Endothelial cell of umbilical vein (primary cell): ENCODE measurements at regions not wholly inside any gene's neighbourhood (a gene's known extent, or its start where the extent isn't known, plus 50 kb on each side); places are given as distances from the start of the nearest gene placed in this dataset.

ENCODE experiments used
- BruUV-seq: library from RNA; stranded (reverse); fragments of 400-500 nt; replicated peaks from 2 replicates; lab custom pipeline; 2021; lab: Mats Ljungman, UMichigan
- CTCF ChIA-PET: fragments of 300-600, 350-600 bp; sonication (Branson Sonifier 250); formaldehyde crosslinking; loops from one replicate; lab custom pipeline; 2021; ENCODE audit warnings: antibody characterized with exemption, inconsistent platforms; lab: Charles Lee
- POLR2A ChIA-PET: fragments of 300-600, 350-600 bp; sonication (Branson Sonifier 250); formaldehyde crosslinking; loops from one replicate; lab custom pipeline; 2021; ENCODE audit warnings: antibody characterized with exemption, inconsistent platforms; lab: Charles Lee
- DNase-seq: peaks from one replicate; pipeline ENCODE4 v3.0.0-alpha.2; 2011; ENCODE audit warnings: low read depth, low spot score
- FAIRE-seq: peaks from 2 replicates; lab custom pipeline; 2011; peaks lifted over from hg19 to GRCh38; lab: Jason Lieb, UNC
- H2AFZ ChIP-seq: 2 replicates; pipeline ENCODE4 v1.6.0; 2012; ENCODE audit warnings: low read depth, low read length, control low read depth, inconsistent platforms
- H3K27ac ChIP-seq: 2 replicates; pipeline ENCODE4 v1.5.1; 2011; ENCODE audit warnings: low read depth, mild to moderate bottlenecking, control low read depth, low read length, moderate library complexity; ENCODE audit not compliant: insufficient read depth
- H3K27me3 ChIP-seq, 2 experiments: 2 replicates each; pipeline versions ENCODE4 v1.6.0 to v1.6.1; 2011; ENCODE audit warnings: low read length in 2 of 2, mixed read lengths in 1 of 2; ENCODE audit not compliant: control insufficient read depth in 2 of 2, insufficient read depth in 2 of 2
- H3K36me3 ChIP-seq, 2 experiments: 2 replicates in 1 of 2; 3 replicates in 1 of 2; pipeline ENCODE4 v1.5.1; 2011; ENCODE audit warnings: low read length in 2 of 2, mild to moderate bottlenecking in 1 of 2, moderate library complexity in 1 of 2; ENCODE audit not compliant: control insufficient read depth in 2 of 2, insufficient read depth in 2 of 2; ENCODE audit errors: extremely low read depth in 1 of 2
- H3K4me1 ChIP-seq: 3 replicates; pipeline ENCODE4 v1.5.1; 2011; ENCODE audit warnings: mild to moderate bottlenecking, low read length; ENCODE audit not compliant: control insufficient read depth, insufficient read depth; ENCODE audit errors: extremely low read depth
- H3K4me2 ChIP-seq: 2 replicates; pipeline ENCODE4 v1.6.1; 2011; ENCODE audit warnings: low read length, control low read depth, mixed read lengths; ENCODE audit not compliant: insufficient read depth
- H3K4me3 ChIP-seq, 3 experiments: fragments of 200-600 bp in 1 of 3; sonication (generic), shearing (Covaris generic) in 1 of 3; replicated peaks in 1 of 3; 2 replicates each; pipeline ENCODE4 v1.5.1; 2011 to 2016; ENCODE audit warnings: control low read depth in 3 of 3, low read length in 3 of 3, mild to moderate bottlenecking in 2 of 3, inconsistent platforms in 1 of 3, low read depth in 1 of 3, moderate library complexity in 1 of 3; ENCODE audit not compliant: insufficient read depth in 1 of 3
- H3K79me2 ChIP-seq: 2 replicates; pipeline ENCODE4 v1.6.0; 2012; ENCODE audit warnings: low read length, inconsistent platforms; ENCODE audit not compliant: control insufficient read depth, insufficient read depth
- H3K9ac ChIP-seq: replicated peaks from 2 replicates; pipeline ENCODE3; 2011; ENCODE audit warnings: low read length, control low read depth; ENCODE audit not compliant: insufficient read depth; ENCODE audit errors: extremely low read depth
- H3K9me1 ChIP-seq: replicated peaks from 3 replicates; pipeline ENCODE4 v1.6.0; 2011; ENCODE audit warnings: mild to moderate bottlenecking, low read length; ENCODE audit not compliant: control insufficient read depth, insufficient read depth; ENCODE audit errors: extremely low read depth
- H3K9me3 ChIP-seq: replicated peaks from 2 replicates; pipeline ENCODE4 v1.5.1; 2012; ENCODE audit warnings: low read length, inconsistent platforms; ENCODE audit not compliant: control insufficient read depth, insufficient read depth
- H4K20me1 ChIP-seq: replicated peaks from 2 replicates; pipeline ENCODE3; 2011; ENCODE audit warnings: mild to moderate bottlenecking, low read length; ENCODE audit not compliant: control insufficient read depth, insufficient read depth; ENCODE audit errors: extremely low read depth
- EZH2 ChIP-seq: IDR thresholded peaks from 2 replicates; pipeline ENCODE4 v1.6.1; 2012; ENCODE audit warnings: borderline replicate concordance, low read depth, mild to moderate bottlenecking, moderate library complexity, low read length, inconsistent platforms; ENCODE audit not compliant: severe bottlenecking
- FOS ChIP-seq: IDR thresholded peaks from 2 replicates; pipeline ENCODE4 v1.6.1; 2011; ENCODE audit warnings: mild to moderate bottlenecking, low read length, moderate library complexity, borderline replicate concordance; ENCODE audit not compliant: insufficient read depth
- GATA2 ChIP-seq: IDR thresholded peaks from 2 replicates; pipeline ENCODE4 v1.7.0; 2011; ENCODE audit warnings: low read depth, mild to moderate bottlenecking, moderate library complexity, mixed read lengths, low read length; ENCODE audit not compliant: insufficient read length, insufficient read depth
- JUN ChIP-seq: IDR thresholded peaks from 2 replicates; pipeline ENCODE4 v1.6.1; 2011; ENCODE audit warnings: borderline replicate concordance, low read depth; ENCODE audit not compliant: insufficient read length, insufficient read depth
- MAX ChIP-seq: IDR thresholded peaks from 2 replicates; pipeline ENCODE4 v1.6.1; 2011; ENCODE audit not compliant: insufficient read depth, insufficient read length
- MYC ChIP-seq: IDR thresholded peaks from one replicate; pipeline ENCODE4 v1.6.1; 2011; ENCODE audit warnings: mild to moderate bottlenecking, low read depth, low read length
- POLR2A ChIP-seq: IDR thresholded peaks from 2 replicates; pipeline ENCODE4 v1.6.1; 2012; ENCODE audit warnings: low read depth, mild to moderate bottlenecking, control low read depth, low read length
- POLR2AphosphoS5 ChIP-seq: IDR thresholded peaks from 2 replicates; pipeline ENCODE4 v1.6.1; 2012; ENCODE audit warnings: low read depth, mild to moderate bottlenecking, control low read depth, low read length, moderate library complexity; ENCODE audit not compliant: insufficient read depth
- dilution Hi-C: fragments of 300-500 bp; cut with MboI; formaldehyde crosslinking; loops from one replicate; pipeline ENCODE4 v1.15.0; 2019; ENCODE audit warnings: low sequenced_read_pairs; ENCODE audit not compliant: extremely low pct_ligation_motif_present
- intact Hi-C: fragments of 100-400 bp; cut with micrococcal nuclease; formaldehyde crosslinking; loops from one replicate; pipeline ENCODE4 v1.10.0; 2022
- TF ChIP-seq, protein P1 (sequence below), 2 donors: IDR thresholded peaks; 1 replicate in 1 of 2; 2 replicates in 1 of 2; pipeline ENCODE4 v1.5.1; 2011; ENCODE audit warnings: low read length in 2 of 2, mild to moderate bottlenecking in 2 of 2, moderate library complexity in 2 of 2, control low read depth in 1 of 2, inconsistent platforms in 1 of 2, low read depth in 1 of 2; ENCODE audit not compliant: insufficient read depth in 1 of 2; ENCODE audit errors: extremely low read depth in 1 of 2

DNA sequence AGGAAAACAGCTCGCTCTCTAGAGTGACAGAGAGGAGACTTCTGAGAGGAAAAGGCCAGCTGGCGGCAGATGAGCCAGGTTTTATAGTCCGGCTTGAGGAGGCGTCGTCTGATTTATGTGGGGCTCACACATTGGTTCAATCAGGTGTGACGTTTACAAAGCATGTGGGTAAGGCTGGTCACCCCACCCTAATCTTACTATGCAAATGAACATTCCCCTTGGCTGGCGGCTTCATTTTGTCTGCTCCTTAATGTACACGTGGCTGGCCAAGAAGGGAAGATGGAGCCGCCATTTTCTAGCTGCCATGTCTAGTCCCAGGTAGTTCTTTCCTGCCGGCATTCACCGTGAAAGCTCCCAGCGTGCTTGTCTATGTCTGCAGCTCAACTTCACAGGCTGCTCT, 299.1 kb upstream of the SPRED2 start:
- ChIA-PET CTCF (no interaction called here), POLR2A (no interaction called here)
- intact Hi-C loops: no loop called here
- H3K4me1 ChIP-seq: no peaks in the 10 kb centered on the region
- no peak overlapping the region for H3K4me3 ChIP-seq
- TF ChIP-seq MYC: no peak
- no peak for TF ChIP-seq FOS
- TF ChIP-seq EZH2: no peak
- TF ChIP-seq, protein P1, sequence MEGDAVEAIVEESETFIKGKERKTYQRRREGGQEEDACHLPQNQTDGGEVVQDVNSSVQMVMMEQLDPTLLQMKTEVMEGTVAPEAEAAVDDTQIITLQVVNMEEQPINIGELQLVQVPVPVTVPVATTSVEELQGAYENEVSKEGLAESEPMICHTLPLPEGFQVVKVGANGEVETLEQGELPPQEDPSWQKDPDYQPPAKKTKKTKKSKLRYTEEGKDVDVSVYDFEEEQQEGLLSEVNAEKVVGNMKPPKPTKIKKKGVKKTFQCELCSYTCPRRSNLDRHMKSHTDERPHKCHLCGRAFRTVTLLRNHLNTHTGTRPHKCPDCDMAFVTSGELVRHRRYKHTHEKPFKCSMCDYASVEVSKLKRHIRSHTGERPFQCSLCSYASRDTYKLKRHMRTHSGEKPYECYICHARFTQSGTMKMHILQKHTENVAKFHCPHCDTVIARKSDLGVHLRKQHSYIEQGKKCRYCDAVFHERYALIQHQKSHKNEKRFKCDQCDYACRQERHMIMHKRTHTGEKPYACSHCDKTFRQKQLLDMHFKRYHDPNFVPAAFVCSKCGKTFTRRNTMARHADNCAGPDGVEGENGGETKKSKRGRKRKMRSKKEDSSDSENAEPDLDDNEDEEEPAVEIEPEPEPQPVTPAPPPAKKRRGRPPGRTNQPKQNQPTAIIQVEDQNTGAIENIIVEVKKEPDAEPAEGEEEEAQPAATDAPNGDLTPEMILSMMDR (IDR thresholded peaks at IDR 0.05; ENCODE audit: extremely low read depth in 1 of 2, insufficient read depth in 1 of 2, low read depth in 1 of 2, low read length in 2 of 2): no peak
- no peak for TF ChIP-seq JUN
- H3K4me2 ChIP-seq: no peak overlapping the region
- DNase-seq: no peak
- H3K27me3 ChIP-seq: no peaks in the 10 kb centered on the region
- no peaks in the 10 kb centered on the region for H4K20me1 ChIP-seq
- no peaks in the 10 kb centered on the region for H3K9me1 ChIP-seq
- H3K79me2 ChIP-seq: no peaks in the 10 kb centered on the region
- no peak overlapping the region for H2AFZ ChIP-seq
- BruUV-seq: no TSS peak
- no peaks in the 10 kb centered on the region for H3K9me3 ChIP-seq
- H3K36me3 ChIP-seq: no peaks in the 10 kb centered on the region
- no peak overlapping the region for H3K27ac ChIP-seq
- dilution Hi-C loops: no loop called here
- no peak for FAIRE-seq
- H3K9ac ChIP-seq: no peak overlapping the region

DNA sequence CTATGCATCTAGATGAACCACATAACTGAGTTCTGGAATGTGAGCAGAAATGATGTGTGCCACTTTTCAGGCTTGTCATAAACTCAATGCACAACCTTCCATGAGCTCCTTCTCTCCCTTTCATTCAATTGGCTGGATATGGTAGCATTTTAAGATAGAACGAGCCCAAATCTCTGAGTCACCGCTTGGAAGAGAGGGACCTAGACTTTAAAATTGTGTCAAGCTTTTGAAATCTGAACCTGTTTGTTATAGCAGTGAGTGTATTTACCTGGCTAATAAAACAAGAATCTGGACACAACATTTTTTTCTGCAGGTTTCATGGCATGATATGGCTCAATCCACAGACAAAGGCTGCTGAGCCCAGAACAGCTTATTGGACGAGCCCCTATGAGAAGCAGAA, 297.8 kb upstream of the SPRED2 start:
- DNase-seq (no peak), FAIRE-seq (no peak)
- ChIA-PET POLR2A (no interaction called here), CTCF (no interaction called here)
- Histone ChIP-seq H3K4me1 (no peaks in the 10 kb centered on the region), H2AFZ (no peak overlapping the region), H3K36me3 (no peaks in the 10 kb centered on the region), H3K79me2 (no peaks in the 10 kb centered on the region), H3K9me1 (no peaks in the 10 kb centered on the region), H3K27me3 (no peaks in the 10 kb centered on the region), H3K4me3 (no peak overlapping the region), H4K20me1 (no peaks in the 10 kb centered on the region), H3K27ac (no peak overlapping the region), H3K9ac (no peak overlapping the region), H3K4me2 (no peak overlapping the region), H3K9me3 (no peaks in the 10 kb centered on the region)
- no peak for TF ChIP-seq GATA2
- TF ChIP-seq MAX: no peak
- no peak for TF ChIP-seq MYC
- TF ChIP-seq POLR2A: no peak
- TF ChIP-seq POLR2AphosphoS5: no peak
- no TSS peak for BruUV-seq
- dilution Hi-C loops: no loop called here
- intact Hi-C loops: no loop called here
